ENCODE measurements at regions not wholly inside any gene's neighbourhood (a gene's known extent, or its start where the extent isn't known, plus 50 kb on each side); places are given as distances from the start of the nearest gene placed in this dataset.
"Not testable (repeated sequence)": the region's sequence is repeated elsewhere in the genome, so short reads cannot be mapped to it uniquely, and the experiment has no call there.

GRCh38 chr6:147935656-147936055, 407.0 kb upstream of the SASH1 start:
- DNase-seq = no peak

GRCh38 chr6:147936703-147937470, 405.8 kb upstream of the SASH1 start:
- no peak for DNase-seq

GRCh38 chr6:147941143-147941542, 401.5 kb upstream of the SASH1 start:
- no peak for DNase-seq

GRCh38 chr6:147942363-147942762, 400.3 kb upstream of the SASH1 start:
- no peak for DNase-seq

- DNase-seq = no peak
These were observed 398.5 kb upstream of the SASH1 start for GRCh38 chr6:147944122-147944521.

GRCh38 chr6:147947521-147947920, 395.1 kb upstream of the SASH1 start:
- peak; percentile 47 for DNase-seq

GRCh38 chr6:147949981-147950622, 392.5 kb upstream of the SASH1 start:
- DNase-seq = peak; percentile 46

- peak; percentile 72 for DNase-seq
These were observed 392.0 kb upstream of the SASH1 start for GRCh38 chr6:147950623-147950987.

GRCh38 chr6:147951726-147952125, 390.9 kb upstream of the SASH1 start:
- DNase-seq = no peak

GRCh38 chr6:147954938-147955337, 387.7 kb upstream of the SASH1 start:
- DNase-seq = no peak

- DNase-seq = no peak
These were observed 384.0 kb upstream of the SASH1 start for GRCh38 chr6:147958683-147959082.

- DNase-seq = no peak
These were observed 381.0 kb upstream of the SASH1 start for GRCh38 chr6:147961481-147962141.

- not testable (repeated sequence) for DNase-seq
These were observed 377.2 kb upstream of the SASH1 start for GRCh38 chr6:147965448-147965847.

- DNase-seq = peak; percentile 13
These were observed 371.7 kb upstream of the SASH1 start for GRCh38 chr6:147970970-147971369.

GRCh38 chr6:147972448-147972847, 370.2 kb upstream of the SASH1 start:
- no peak for DNase-seq

- no peak for DNase-seq
These were observed 368.8 kb upstream of the SASH1 start for GRCh38 chr6:147973806-147974205.

GRCh38 chr6:147974376-147974775, 368.3 kb upstream of the SASH1 start:
- DNase-seq = peak; percentile 88

GRCh38 chr6:147977851-147978465, 364.7 kb upstream of the SASH1 start:
- no peak for DNase-seq

- no peak for DNase-seq
These were observed 362.7 kb upstream of the SASH1 start for GRCh38 chr6:147979966-147980365.

- no peak for DNase-seq
These were observed 358.9 kb upstream of the SASH1 start for GRCh38 chr6:147983581-147984366.

GRCh38 chr6:147986846-147987245, 355.8 kb upstream of the SASH1 start:
- DNase-seq = no peak

- no peak for DNase-seq
These were observed 352.5 kb upstream of the SASH1 start for GRCh38 chr6:147990159-147990558.

GRCh38 chr6:147991961-147992360, 350.7 kb upstream of the SASH1 start:
- DNase-seq = no peak

All from HCEC 1CT (cell line).